Body of pancreas (tissue), 4 donors: ENCODE measurements at regions not wholly inside any gene's neighbourhood (a gene's known extent, or its start where the extent isn't known, plus 50 kb on each side); places are given as distances from the start of the nearest gene placed in this dataset.

Source experiments
- ATAC-seq: fragments of 150-250 bp; one replicate; pipeline ENCODE4 v1.9.1; 2016
- DNase-seq, 4 donors: peaks; one replicate each; pipeline ENCODE4 v3.0.0-alpha.2; 2019
- H3K27ac ChIP-seq, 4 donors: fragments of 200-600 bp; sonication (generic); 1 replicate in 3 of 4; 2 replicates in 1 of 4; pipeline versions ENCODE4 v1.5.1 to v1.6.1; 2016 to 2019; ENCODE audit warnings: mild to moderate bottlenecking in 1 of 4, mixed read lengths in 1 of 4, moderate library complexity in 1 of 4
- H3K27me3 ChIP-seq, 2 donors: fragments of 200-600 bp; sonication (generic); one replicate each; pipeline ENCODE4 v1.6.0; 2016; ENCODE audit warnings: mild to moderate bottlenecking in 1 of 2
- H3K36me3 ChIP-seq, 2 donors: fragments of 200-600 bp; sonication (generic); replicated peaks in 1 of 2; 2 replicates each; pipeline ENCODE4 v1.5.1; 2016; ENCODE audit warnings: low read depth in 2 of 2; ENCODE audit not compliant: insufficient read depth in 1 of 2
- H3K4me1 ChIP-seq: fragments of 200-600 bp; sonication (generic); one replicate; pipeline ENCODE4 v1.6.0; 2016
- H3K4me3 ChIP-seq, 2 donors: fragments of 200-600 bp; sonication (generic); 1 replicate in 1 of 2; 2 replicates in 1 of 2; pipeline ENCODE4 v1.5.1; 2016 to 2019
- H3K9me3 ChIP-seq, 3 donors: fragments of 200-600 bp; sonication (generic); 1 replicate in 2 of 3; 2 replicates in 1 of 3; pipeline ENCODE4 v1.5.1; 2016
- CTCF ChIP-seq, 7 experiments: fragments of 450-650 bp in 4 of 7; fragments of 200-600 bp in 3 of 7; sonication (generic) in 3 of 7; IDR thresholded peaks; one replicate each; pipeline ENCODE4 v1.5.1; 2016 to 2019; ENCODE audit warnings: antibody characterized with exemption in 7 of 7
- POLR2A ChIP-seq, 3 donors: fragments of 450-650 bp; IDR thresholded peaks; one replicate each; pipeline ENCODE4 v1.6.1; 2016; ENCODE audit warnings: antibody characterized with exemption in 3 of 3, mild to moderate bottlenecking in 2 of 3
- WGBS, 2 donors: methylation state at CpG; one replicate each; pipeline ENCODE4 v1.1.5; 2017; 5-methylcytosine and 5-hydroxymethylcytosine counted together
- intact Hi-C: fragments of 100-400 bp; cut with DNase I; formaldehyde crosslinking; loops from one replicate; pipeline ENCODE4 v1.15.1; 2023

DNA sequence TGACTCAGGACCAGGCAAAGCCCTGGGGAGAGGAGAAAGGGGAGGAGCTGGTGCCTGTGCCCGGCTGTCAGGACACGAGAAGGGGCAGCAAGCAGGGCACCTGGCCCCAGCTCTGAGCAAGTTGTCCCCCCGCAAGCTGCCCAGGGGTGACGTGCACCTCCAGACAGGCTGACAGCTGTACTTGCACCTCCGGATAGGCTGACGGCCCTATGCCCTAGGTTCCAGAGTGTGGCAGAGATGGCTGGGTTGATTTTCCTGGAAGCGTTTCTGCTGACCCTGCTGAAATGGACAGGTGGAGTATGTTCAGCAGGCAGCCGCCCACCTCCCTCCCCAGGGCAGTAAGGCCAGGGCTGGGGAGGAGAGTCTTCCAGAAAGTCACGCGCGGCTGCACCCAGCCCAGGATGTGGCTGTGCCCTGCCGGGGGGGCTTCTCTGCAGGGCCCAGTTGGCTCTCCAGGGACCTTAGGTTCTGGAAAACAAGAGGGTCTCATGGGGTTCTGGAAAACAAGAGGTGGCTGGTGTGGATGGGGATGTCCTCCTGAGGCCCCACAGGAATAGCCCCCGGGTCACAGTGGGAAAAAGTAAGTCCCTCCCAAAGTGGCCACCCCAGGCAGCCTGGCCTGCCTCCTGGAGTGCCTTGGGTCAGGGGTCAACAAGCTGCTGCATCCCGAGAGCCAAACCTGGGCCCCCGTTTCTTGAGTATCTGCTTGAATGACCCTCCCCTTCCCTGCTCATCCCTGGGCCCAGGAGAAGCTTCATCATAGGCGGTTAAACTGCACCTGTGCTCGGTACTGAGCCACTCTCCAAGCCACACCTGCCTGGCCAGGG lies 71.4 kb upstream of the OTOS start:
- Histone ChIP-seq H3K4me3 (no peak overlapping the region), H3K4me1 (no peaks in the 10 kb centered on the region), H3K36me3 (no peaks in the 10 kb centered on the region), H3K9me3 (no peaks in the 10 kb centered on the region), H3K27me3 (no peaks in the 10 kb centered on the region), H3K27ac (no peak overlapping the region)
- peak in 1 of 4 donors; percentile 2 for DNase-seq
- 77 to 82% methylated on average over 5 to 17 of the region's 17 CpGs for WGBS, 2 donors
- no peak for TF ChIP-seq CTCF (IDR thresholded peaks at IDR 0.05)
- TF ChIP-seq POLR2A (IDR thresholded peaks at IDR 0.05), result no peak
- no peak for ATAC-seq
- intact Hi-C loops, result no loop called here

- Histone ChIP-seq H3K36me3 (no peaks in the 10 kb centered on the region), H3K4me3 (no peak overlapping the region), H3K27me3 (no peaks in the 10 kb centered on the region), H3K9me3 (no peaks in the 10 kb centered on the region), H3K27ac (no peak overlapping the region), H3K4me1 (no peaks in the 10 kb centered on the region)
- DNase-seq, result peak in 1 of 4 donors; percentile 2
- intact Hi-C loops, result no loop called here
- no peak for TF ChIP-seq CTCF (IDR thresholded peaks at IDR 0.05)
- TF ChIP-seq POLR2A (IDR thresholded peaks at IDR 0.05), result no peak
- no peak for ATAC-seq
- WGBS, 2 donors, result 84% methylated on average over 14 to 17 of the region's 17 CpGs
Measured at GRCh38 chr2:240212425-240213225, 72.2 kb upstream of the OTOS start.

DNA sequence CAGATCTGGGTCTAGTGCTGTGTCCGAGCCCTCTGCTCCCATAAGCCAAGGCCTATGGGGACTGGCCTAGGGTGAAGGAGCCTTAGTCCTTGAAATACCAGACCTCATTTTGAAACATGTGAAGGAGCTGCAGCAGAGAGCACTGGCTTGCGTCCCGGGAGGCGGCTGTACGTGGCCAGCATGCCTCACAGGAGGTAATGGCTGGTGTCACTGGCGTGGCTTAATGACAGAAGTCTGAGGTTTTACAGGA lies 72.7 kb upstream of the OTOS start:
- Histone ChIP-seq H3K4me1 (no peaks in the 10 kb centered on the region), H3K27me3 (no peaks in the 10 kb centered on the region), H3K27ac (no peak overlapping the region), H3K36me3 (no peaks in the 10 kb centered on the region), H3K9me3 (no peaks in the 10 kb centered on the region), H3K4me3 (no peak overlapping the region)
- ATAC-seq (no peak), DNase-seq (peak in 1 of 4 donors; percentile 3)
- intact Hi-C loops, result no loop called here
- WGBS, 2 donors, result 85 to 90% methylated on average over 6 of the region's 6 CpGs
- TF ChIP-seq POLR2A (IDR thresholded peaks at IDR 0.05) (no peak), CTCF (IDR thresholded peaks at IDR 0.05) (no peak)

DNA sequence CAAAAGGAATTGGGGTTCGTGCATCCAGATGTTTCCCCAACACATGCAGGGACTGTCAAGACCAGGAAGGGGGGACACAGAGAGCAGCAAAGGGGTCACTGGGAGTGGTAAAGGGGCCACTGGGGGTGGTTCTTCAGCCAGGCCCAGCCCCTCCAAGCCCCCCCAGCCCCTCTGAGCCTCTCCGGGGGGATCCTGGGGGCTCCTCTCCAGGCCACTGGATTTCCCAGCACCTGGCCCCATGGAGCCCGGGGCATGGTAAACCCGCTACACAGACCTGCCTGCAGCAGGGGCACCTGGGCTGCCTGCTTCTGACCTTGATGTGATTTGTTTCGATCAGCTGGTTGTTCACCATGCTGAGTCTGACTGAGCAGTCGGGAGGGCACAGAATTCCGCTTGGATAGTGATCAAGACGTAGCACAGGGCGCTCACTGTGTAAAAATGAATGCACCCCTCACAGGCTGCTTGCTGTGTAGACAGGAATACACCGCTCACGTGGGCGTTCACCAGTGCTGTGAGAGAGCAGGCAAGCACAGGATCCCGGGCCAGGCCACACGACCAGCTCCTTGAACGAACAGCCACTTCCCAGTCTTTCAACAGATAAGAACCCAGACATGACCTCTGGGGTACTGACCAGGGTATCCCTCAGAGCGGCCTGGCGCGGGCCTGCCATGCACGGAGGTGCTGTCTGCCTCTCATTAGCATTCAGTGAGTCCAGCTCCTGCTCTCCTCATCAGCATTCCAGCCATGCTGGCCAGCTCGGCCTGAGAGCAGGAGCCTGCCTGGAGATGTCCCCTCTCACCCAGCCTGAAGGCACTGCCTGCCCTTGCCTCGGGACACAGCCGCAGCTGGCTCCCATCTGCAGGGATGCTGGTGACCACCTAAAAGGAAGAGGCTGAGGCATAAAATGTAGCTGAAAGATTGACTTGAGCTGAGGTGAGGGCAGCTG lies 73.3 kb upstream of the OTOS start:
- TF ChIP-seq POLR2A (IDR thresholded peaks at IDR 0.05), result no peak
- TF ChIP-seq CTCF (IDR thresholded peaks at IDR 0.05), result no peak
- WGBS, 2 donors, result 68 to 76% methylated on average over 10 to 22 of the region's 22 CpGs
- DNase-seq, result peak in 1 of 4 donors; percentile 4
- no peak overlapping the region for H3K4me3 ChIP-seq
- no peak for ATAC-seq
- no peaks in the 10 kb centered on the region for H3K27me3 ChIP-seq
- no peaks in the 10 kb centered on the region for H3K4me1 ChIP-seq
- no peak overlapping the region for H3K27ac ChIP-seq
- no peaks in the 10 kb centered on the region for H3K9me3 ChIP-seq
- H3K36me3 ChIP-seq, result no peaks in the 10 kb centered on the region
- intact Hi-C loops, result no loop called here
